LHCN-M2 (cell line): ENCODE measurements at regions not wholly inside any gene's neighbourhood (a gene's known extent, or its start where the extent isn't known, plus 50 kb on each side); places are given as distances from the start of the nearest gene placed in this dataset.
"Not testable (repeated sequence)": the region's sequence is repeated elsewhere in the genome, so short reads cannot be mapped to it uniquely, and the experiment has no call there.

Experiments
- DNase-seq: peaks from one replicate; pipeline ENCODE4 v3.0.0-alpha.2; 2012; ENCODE audit warnings: low read depth

DNA sequence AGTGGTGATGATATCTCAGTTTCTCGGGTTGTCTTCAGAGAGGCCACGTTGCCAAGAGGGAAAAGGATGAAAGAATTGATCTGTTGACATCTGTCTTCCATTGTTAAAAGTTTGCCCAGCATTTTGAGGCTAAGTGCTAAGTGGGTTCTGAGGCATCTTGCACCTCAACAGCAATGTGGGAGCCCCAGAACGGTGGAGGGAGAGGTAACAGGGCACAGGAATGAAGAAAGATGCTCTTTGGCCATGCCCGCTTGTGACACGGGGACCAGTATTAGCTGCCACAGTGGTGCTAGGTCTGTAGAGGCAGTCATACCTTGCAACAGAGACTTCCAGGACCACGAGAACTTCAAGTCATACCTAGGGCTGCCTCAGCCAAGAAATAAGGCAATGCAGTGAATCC, 106.6 kb upstream of the NUPR2 start:
- DNase-seq, result no peak

DNA sequence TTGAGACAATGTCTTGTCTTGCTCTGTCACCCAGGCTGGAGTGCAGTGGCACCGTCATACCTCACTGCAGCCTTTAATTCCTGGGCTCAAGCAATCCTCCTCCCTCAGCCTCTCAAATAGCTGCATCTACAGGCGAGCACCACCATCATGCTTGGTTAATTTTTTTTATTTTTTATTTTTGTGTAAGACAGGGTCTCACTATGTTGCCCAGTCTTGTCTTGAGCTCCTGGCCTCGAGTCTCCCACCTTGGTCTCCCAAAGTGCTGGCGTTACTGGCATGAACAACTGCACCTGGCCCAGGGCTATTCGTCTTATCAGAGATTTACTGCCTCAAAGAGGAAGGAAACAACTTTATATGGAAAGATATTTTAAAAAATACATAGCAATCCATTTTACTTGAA, 102.8 kb upstream of the NUPR2 start:
- no peak for DNase-seq

DNA sequence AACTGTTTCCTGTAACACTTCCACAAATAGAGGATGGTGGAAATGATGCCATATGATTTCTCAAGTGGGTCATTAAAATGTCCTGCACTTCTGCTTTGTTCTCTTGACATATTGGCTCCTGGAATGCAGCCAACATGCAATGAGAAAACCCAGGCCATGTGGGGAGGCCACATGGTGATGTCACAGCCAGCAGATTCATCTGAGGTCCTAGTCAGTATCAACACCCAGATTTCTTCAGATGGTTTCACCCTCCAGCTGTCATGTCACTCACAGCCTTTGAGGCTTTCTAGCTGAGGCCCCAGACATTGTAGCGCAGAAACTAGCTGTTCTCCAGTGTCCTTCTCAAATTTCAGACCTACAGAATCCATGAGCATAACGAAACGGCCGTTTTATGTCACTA, 102.3 kb upstream of the NUPR2 start:
- DNase-seq, result peak; percentile 12

DNA sequence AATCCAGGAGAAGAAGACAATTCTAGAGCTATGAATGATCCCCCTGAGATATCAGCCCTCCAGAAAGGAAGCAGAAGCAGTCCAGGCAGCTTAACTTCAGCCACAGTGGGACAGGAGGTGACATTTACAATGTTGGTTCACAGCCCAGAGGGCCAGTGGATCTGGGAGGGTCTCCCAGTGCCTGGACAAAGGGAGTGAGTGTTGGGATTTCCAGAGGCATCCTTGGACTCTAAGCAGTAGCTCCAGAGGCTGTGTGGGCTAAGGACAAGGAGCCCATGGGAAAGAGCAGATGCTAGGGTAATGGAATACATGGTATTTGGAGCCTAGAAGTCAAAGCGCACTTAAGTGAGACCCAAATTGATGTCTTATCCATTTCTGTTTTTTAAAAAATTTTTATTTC, 97.4 kb upstream of the NUPR2 start:
- no peak for DNase-seq

DNA sequence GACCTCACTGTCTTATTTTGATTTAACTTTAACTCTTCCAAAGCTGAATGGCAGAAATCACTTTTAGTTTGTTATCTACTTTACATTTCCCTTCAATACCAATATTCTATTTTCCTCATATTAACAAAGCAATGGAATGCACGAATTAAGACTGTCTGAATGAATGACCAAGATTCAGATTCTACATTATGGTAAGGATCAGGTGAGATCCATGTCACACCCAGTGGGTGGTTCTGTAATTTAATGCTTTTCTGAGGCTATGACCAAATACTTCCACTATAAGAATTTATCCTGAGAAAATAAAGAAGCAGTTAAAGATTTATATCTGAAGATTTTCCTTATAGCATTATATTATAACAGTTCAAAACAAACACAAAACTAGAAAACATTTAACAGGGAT, 90.2 kb upstream of the NUPR2 start:
- DNase-seq, result no peak

DNA sequence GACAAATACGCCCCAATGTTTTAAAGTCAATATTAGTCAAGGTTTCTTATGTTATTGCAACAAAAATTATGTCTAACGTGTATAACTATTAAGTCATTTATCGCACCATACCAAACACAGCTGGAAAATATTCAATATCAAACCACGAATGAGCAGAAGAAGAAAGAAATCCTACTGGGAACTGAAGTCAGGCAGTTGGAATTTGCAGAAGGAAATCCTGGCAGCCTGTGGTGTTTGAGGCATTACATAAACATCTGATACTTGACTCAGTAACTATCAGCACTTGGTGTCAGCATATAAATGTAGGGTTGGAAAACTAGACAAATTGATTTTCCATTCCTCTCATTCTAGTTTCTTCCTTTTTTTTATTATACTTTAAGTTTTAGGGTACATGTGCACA, 83.4 kb upstream of the NUPR2 start:
- no peak for DNase-seq

DNA sequence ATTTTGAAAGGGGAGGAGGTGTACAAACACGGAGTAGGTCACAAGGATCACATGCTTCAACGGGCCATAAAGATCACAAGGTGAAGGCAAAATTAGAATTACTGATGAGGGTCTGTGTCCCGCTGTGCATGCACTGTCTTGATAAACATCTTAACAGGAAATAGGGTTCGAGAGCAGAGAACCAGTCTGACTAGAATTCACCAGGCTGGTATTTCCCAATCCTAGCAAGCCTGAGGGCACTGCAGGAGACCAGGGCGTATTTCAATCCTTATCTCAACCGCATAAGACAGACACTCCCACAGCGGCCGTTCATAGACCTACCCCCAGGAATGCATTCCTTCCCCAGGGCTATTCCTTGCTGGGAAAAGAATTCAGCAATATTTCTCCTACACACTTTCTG, 80.0 kb upstream of the NUPR2 start:
- not testable (repeated sequence) for DNase-seq

DNA sequence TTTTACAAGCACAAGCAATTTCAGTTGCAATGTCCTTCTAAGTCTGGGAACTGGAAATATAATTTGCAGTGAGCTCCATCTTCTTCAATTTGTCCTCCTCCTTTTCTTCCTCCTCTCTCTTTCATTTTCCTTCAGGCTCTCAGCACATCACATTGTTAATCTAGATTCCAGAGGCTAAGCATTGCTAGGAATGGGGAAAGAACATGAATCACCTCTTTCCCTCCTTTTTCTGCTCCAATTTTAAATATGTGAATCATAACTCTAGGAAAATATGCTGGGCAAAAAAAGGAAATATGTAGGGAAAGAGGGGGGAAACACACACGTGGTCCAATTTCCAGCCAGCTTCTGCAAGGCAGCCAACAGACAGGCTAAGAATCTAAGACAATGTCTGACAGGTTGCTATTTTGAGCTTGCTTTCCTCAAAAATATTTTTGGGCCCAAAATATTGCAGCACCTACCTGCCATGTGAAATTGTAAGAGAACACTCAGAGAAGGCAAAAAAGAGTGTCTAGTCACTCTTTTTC, 72.7 kb upstream of the NUPR2 start:
- DNase-seq, result no peak

DNA sequence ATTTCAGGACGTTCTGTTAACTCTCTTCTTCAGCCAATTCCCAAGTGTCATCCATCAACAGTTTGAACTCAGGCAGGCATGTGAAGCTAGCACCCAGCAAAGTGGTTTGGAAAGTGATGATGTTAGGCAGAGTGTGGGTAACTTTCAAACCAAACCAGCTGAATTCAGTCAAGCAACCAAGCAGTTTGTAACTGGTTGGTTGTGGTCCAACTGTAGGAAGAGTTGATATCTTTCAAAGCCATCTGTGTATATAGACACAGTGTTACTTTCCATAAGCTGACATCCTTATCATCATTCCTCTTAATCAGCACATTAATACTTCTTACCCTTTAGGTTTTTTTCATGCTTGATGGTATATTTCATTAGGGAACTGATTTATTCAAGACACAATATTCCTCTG, 72.2 kb upstream of the NUPR2 start:
- DNase-seq, result no peak

DNA sequence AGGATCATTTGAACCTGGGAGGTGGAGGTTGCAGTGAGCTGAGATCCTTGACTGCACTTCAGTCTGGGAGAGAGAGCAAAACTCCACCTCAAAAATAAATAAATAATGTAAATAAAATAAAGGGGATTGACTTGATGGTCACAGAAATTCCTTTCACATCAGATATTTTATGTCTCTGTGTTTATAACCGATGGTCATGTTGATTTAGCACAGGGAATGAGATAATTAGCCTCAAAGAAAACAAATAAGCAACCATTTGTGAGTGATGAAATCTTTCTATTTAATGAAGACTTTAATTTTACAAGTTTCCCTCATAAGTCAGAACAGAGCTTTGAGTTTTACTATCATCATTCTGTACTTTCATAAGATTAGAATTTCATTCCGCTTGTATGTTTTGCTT, 64.8 kb upstream of the NUPR2 start:
- no peak for DNase-seq

DNA sequence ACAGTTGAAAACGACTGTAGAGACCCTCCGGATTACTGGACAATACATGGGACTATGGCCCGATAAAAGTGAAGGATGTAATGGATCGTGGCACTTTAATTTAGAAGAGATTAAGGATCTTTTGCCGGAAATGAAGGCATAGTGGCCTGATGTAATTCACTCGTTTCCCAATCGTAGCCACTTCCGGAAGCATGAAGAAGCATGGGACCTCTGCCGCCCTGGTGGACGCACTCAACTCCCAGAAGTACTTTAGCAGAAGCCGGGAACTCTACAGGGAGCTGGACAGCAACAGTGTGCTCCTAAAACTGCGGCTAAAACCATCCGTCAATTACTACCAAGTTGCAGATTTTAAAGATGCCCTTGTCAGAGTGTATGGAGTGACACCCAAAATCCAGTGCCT, 59.6 kb upstream of the NUPR2 start:
- DNase-seq, result no peak

DNA sequence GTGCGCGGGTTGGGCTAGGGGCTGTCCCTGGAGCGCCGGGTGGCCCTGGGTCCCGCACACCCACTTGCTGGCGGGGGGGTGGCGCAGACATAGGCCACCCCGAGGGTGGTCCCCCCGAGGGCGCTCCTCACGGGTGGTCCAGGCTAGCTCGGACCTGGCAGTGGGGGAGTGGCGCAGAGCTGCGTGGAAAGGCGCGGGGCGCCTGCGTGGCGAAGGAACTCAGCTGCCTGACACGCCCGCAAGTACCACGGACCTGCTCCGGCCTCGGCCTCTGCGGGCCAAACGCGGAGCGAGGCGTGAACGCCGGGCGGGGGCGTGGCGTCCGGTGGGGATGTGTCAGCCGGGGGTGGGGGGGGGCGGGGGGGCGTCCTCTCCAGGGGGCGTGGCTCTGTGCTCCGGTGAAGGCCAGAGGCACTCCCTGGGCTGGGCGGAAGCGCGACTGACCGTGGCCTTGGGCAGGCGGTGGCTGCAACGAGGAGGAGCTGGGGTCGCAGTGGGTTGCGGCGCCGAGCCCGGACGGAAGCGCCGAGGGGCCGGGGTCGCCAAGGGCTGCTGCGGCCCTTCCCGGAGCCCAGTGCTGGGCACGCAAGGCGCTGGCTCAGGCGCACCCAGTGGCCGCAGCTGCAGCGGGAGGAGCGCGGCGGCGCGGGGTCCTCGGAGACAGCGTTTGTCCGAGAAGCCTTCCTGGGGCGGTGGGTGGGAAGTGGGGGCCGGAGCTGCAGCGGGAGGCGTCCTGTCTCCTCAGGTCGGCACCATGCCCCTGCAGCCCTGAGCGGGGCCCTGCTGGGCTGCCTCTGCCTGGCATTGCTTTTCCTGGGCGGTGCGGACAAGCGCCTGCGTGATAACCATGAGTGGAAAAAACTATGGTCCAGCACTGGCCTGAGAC, 58.9 kb upstream of the NUPR2 start:
- no peak for DNase-seq

DNA sequence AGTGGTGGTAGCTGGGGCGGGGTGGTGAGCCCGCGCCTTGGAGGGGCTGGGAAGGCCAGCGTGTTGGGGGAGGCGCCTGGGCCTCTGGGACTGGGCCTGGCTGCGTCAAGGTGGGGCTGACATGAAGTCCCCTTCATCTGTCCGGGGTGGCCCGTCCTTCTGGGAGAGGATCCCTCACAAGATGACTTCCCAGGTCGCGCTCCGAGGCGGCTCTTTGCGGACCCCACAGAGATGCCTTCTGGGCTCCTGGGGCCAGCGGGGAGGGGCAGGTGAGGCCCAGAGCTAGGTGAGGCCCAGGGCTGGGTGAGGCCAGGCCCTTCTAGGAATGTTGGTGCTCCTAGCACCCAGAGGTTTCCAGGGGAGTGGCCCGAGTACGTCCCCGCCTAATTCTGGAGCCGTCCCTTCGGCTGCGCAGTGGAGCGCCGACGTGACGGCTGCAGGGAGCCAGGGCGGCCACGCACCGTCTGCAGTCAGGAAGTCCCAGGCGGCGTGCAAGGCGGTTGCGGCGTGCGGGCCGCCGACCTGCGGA, 58.2 kb upstream of the NUPR2 start:
- DNase-seq, result no peak
